ENCODE measurements at regions not wholly inside any gene's neighbourhood (a gene's known extent, or its start where the extent isn't known, plus 50 kb on each side); places are given as distances from the start of the nearest gene placed in this dataset.

DNA sequence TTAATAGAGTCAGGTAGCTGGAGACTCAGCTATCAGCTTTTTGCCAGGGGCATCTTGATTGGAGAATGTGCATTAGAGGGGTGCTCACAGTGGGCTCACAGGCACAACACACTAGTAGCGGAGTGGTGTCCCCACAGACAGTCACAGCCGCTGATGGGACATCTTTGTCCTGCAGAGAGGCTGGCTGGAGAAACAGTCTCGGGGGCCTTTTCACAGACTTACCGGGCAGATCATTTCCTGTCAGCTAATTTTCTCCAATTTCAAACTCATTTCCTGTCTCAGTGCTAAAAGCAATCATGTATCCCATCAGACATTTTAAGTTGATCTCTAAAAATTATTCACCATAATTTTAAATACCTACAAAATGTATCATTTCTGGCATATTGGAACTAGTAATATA is 562.6 kb downstream of the DCDC2C start:
- no peak for DNase-seq

DNA sequence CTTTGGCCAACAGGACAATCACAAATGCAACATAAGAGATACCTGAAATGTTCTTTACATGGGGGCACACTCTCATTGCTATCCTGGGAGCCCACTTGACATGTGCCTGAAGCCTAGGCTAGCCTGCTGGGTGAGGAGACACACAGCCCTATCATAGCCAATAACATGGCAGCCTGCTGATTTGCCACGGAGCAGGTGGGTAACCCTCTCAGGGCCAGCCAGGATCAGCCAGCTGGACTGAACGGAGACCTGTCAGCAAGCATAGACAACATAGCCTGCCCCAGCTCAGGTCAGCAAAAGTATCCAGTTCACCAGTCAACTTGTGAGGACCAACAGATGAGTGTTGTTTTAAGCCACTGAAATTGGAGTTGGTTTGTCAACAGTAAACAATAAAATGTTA is 566.5 kb downstream of the DCDC2C start:
- peak in 1 of 2 experiments; percentile 26 for DNase-seq

DNA sequence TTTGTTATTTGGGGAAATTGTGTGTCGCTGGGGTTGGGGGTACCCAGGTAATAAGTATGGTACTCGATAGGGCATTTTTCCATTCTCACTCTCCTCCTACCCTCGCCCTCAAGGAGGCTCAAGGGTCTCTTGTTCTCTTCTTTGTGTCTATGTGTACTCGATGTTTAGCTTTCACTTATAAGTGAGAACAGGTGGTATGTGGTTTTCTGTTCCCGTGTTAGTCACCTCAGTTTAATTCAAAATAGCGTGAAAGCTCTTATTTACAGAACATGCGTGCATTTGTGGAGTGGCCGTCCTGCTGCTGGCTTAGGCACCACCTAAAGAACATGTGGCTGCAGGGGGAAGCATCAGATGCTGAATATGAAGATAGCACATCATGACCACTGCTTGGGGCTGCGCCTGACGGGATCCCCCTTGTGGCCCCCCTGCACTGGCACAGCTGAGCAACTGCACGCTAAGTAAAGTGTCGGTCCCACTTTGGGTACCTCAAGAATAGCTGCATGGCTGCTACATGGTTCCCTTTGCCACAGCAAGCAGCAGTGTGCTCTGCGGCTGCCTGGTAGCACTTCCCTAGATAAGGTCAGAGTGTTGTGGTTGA is 569.0 kb downstream of the DCDC2C start:
- peak; percentile 50 to 52 for DNase-seq

DNA sequence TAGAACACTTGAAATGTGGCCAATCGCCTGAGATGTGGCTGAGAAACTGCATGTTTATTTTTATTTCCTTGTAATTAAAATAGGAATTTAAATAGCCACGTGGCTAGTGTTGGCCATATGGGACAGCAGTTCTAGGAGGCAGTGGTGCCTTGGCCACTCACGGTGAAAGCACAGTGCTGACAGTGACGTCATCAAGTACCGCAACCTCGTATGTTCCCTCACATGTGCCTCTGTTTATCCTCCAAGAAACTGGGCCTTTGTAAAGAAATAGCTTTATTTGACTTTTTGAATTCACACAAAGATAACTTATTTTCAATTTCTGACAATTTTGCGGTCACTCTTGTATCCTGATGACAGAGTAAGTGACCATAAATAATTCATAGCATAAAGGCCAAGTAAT is 575.0 kb downstream of the DCDC2C start:
- DNase-seq = no peak

DNA sequence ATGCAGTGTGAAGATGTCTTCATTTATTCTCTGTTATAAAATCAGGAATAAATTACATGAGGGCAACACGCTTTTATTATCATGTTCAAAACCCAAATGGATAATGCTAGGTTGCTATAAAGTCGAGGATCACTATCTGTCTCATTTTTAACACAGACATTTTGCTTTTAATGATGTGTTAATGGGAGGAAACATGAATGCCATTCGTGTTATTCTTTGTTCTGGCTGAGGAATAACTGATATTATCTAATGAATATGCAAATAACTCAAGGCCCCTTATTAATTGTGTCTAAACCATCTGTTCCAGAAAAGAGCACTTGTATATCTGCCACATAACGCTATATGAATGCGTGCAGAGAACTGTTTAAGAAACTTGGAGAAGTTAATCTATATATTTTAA is 576.1 kb downstream of the DCDC2C start:
- no peak for DNase-seq

DNA sequence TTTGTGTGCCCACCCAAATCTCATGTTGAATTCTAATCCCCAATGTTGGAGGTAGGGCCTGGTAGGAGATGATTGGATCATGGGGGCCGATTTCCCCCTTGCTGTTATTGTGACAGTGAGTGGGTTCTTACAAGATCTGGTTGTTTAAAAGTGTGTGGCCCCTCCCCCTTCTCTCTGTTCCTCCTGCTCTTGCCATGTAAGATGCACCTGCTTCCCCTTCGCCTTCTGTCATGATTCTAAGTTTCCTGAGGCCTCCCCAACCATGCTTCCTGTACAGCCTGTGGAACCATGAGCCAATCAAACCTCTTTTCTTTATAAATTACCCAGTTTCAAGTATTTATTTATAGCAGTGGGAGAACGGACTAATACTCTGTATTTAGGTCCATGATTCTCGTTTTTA is 588.1 kb downstream of the DCDC2C start:
- DNase-seq = no peak

DNA sequence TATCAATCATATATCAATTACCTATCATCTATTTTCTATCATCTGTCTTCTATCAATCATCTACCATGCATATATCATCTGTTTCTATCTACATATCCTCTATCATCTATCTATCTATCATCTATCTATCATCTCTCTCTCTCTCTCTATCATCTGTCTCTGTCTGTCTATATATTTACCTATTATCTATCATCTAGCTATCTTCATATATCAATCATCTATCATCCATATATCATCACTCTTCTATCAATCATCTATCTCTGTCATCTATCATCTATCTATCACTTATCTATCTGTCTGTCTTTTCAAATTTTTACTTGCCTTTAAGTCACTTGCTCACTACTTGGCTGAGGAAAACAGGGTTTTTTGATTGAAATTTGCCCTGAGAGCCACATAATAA is 592.3 kb downstream of the DCDC2C start:
- DNase-seq = no peak

DNA sequence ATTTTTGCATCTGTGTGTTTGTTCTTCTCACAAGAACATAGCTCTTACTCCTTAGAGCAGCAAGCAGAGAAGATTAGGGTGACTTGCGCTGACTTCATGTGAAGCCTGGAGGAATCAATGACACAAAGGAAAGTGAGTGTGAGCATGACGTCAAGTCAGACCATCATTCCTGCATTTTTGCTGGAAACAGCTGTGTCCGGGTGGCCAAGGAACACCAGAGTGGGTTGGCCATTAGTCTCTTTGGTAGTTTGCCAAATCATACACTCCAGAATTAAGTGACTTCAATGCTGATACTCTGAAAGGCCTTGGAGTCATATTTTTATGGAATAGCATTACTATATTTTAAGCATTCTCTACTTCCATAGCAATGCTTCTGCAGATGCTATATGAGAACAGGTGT is 597.2 kb downstream of the DCDC2C start:
- peak in 1 of 2 experiments; percentile 27 for DNase-seq

DNA sequence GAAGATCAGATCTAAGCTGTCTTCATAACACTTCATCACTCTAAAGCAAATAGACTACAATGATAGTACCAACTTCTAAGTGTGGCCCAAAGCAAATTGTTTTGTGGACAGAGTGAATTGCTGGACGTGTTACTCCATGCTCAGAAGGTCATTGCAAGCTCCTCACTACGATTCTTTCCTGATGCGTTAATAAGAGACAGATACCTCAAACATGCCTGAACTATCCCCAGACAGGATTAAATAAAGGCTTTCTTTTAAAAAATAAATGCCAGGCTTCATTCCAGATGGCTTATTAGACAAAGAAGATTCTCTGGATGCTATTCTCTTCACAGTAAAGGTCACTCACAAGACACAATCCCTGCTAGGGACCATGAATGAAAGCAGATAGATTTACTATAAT is 621.2 kb downstream of the DCDC2C start:
- no peak for DNase-seq

DNA sequence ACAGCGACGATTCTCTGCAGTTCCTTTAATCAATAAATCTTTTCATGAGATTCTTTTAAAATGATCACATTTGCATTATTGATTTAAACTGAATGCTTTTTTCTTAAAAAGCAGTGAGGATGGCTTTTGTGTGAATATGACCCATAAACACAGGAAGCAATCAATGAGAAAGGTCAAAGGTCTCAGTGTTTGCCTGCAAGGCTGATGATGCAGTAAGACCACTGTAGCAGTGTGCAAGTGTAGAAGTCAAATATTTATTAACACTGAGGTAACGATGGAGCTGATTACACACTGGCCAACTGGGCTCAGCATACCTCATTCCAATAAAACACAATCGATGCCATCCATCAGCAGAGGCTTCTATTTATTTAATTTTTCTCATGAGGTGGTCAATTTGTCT is 633.5 kb downstream of the DCDC2C start:
- no peak for DNase-seq

DNA sequence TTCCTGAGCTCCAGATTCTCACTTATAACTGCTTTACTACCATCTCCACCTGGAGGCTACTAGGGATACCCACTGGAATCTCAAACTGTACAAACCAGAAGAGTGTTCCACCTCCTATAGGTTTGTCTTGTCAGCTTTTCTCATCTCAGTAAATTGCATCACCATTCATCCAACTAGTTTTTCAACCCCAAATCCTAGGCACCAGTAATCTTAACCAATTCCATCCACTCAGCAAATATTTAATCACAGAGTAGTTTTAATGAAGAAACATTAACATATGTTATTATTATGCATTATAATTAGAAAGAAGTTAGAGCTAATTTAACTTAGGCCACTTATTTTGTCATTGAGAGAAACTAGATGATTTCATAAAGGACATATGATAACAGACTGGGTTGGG is 635.0 kb downstream of the DCDC2C start:
- no peak for DNase-seq

DNA sequence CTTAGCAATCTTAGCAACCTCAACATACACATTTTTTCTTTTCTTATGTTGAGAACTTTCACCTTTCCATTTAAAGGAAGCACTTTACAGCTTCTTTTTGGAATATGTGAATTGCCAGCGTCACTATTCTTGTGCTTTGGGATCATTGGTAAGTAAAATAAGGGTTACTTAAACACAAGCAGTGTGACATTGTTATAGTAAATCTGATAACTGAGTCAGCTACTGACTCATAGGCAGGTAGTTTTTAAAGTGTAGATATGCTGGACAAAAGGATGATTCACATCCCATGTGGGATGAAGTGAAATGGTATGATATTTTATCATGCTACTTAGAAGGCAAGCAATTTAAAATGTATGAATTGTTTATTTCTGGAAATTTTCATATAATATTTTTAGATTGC is 637.2 kb downstream of the DCDC2C start:
- no peak for DNase-seq

DNA sequence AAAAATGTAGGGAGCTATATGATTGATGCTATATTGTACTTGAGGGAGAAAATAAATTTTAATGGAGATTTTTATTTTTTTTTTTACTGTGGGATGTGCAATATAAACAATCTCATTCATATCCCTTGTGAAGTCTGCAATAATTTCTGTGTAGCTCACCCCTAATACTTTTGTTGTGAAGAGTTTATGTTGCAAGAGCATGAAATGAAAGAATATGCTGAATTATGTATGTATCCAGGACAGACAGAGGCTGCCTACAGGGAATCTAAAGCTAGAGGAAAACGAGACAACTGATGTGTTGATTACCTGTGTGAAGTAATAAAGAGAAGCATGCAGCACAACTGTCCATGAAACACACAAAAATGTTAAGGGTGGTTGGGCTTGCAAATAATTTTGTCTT is 643.3 kb downstream of the DCDC2C start:
- no peak for DNase-seq

DNA sequence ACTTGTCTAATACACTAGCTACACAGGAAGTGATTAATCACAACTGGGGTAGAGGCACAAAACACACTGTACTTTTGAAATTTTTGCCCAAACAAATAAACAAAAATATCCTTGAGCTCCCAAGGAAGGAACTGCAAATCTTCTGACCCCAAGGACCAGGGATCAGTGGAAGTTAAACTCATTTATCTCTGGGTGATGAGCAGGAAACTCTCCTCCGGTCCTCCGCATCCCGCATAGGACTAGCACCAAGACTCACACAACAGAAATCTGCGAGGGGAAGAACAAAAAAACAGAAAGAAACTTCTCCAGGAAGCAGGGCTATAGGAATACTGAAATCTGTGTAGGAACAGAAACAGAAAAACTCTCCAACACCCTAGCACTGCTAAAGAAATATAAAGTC is 650.3 kb downstream of the DCDC2C start:
- DNase-seq = no peak

DNA sequence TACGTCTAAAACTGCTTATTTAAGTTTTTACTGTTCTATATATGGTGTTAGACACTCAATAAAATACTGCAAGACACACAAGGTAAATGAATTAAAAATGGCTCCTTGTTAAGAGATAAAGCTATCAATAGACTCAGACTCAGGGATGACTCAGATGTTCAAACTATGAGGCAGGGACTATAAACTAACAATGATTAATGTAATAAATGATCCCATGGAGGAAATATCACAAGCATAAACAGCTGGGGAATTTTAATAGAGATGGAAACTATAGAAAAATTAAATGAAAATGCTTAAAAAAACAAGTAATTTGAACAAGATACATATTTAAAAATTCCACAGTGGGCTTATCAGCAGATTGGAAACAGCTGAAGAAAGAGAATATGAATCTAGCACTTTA is 650.8 kb downstream of the DCDC2C start:
- DNase-seq = no peak

DNA sequence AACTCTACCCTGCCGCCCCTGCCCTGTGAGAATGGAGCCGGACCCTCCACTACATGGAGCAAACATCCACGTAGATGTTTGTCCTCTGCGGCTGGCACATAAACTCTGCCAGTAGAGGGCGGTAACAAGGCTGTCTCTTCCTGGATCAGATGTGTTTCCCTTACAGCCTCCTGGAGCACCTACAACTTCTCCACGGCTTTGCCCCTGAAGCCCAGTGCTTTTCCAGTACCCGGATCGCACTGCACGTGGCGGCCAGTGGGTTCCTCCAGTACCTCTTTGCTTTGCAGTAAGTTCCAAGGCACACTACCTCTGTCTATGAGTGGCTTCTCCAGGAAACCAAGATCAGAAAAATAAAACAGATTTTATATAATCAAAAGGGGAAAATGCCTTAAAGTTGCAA is 651.3 kb downstream of the DCDC2C start:
- DNase-seq = peak; percentile 57 to 71

DNA sequence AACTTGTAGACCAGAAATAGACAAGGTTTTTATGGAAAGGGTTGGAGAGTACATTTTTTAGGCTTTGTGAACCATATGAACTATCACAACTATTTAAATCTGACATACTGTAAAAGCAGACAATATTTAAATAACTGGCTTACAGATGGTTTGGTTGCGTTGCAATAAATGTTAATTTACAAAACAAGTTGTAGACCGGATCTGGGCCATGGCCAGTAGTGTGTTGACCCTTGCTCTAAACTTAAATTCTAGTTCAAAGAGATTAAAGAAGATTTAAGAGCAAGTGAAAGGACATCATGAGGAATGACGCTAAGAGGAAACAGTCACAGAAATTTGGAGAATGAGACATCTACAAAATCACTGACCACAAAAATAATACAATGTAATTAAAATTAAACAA is 652.7 kb downstream of the DCDC2C start:
- DNase-seq = no peak

DNA sequence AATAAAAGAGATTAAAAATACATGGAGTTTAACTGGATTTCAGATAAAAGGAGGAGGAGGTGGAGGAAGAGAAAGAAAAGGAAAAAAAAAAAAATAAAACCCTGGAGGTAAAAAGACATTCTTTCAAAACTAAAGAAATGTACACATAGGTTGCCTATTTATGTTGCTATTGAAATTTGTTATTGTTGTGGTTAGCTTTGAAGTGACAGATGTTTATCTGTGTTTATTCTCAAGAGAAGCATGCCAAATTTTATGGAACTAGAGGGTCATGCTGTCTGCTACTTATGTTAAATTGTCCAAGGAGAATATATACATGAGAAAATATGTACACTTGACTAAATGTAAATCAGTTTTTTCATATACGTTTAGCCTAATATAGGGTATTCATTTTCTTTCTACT is 653.2 kb downstream of the DCDC2C start:
- no peak for DNase-seq

DNA sequence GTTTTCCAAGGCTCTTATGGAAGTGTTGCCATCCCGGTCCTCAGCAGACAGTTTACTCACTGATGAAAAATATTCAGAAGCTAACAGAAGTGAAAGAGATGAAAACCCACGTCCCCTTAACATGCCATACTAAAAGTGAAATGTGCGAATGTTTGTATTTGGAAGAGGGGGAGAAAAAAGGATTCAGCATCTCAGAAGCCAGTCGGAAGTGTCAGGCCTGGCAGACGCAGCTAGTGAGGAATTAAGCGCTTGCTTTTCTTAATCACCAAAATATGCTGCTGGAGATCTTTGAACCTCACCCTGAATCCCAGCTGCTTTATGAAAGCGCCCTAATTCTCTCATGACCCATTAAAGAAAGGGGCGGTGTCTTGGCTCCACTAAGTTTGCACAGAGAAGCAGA is 653.7 kb downstream of the DCDC2C start:
- no peak for DNase-seq

DNA sequence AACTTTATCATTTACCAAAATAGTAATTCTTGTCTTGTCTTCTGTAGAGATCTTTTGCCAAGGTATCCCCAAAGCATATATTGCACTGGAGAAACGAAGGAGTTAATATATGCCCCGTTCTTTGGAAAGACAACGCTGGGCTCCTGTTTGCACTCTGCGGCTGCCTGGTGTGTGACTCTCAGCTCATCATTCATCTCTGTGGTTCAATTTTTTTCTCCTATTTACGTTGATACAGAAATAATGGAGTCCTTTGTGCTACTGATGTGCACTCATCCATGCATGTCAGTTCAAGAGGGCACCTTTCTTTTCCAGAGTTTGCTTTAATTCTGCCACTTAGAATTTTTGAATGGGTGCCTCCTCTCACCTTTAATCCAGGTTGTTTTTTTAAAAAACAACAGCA is 655.5 kb downstream of the DCDC2C start:
- DNase-seq = peak; percentile 36 to 65

DNA sequence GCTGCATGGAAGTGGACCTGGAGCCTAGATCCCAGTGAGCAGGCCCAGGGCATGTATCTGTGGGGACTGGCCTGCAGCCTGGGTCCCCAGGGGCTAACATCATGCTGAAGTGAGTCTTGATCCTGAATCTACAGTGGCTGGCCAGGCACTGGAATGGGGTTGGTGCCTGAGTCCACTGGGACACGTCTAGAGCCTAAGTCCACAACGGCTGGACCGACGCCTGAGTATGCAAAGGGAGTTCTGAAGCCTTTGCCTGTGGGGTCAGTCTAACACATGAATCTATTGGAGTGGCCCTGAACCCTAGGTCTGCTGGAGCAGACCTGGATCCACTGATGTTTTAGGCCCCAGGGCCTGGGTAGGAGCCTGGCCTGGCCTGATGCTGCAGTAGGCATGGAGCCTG is 665.5 kb downstream of the DCDC2C start:
- DNase-seq = no peak

DNA sequence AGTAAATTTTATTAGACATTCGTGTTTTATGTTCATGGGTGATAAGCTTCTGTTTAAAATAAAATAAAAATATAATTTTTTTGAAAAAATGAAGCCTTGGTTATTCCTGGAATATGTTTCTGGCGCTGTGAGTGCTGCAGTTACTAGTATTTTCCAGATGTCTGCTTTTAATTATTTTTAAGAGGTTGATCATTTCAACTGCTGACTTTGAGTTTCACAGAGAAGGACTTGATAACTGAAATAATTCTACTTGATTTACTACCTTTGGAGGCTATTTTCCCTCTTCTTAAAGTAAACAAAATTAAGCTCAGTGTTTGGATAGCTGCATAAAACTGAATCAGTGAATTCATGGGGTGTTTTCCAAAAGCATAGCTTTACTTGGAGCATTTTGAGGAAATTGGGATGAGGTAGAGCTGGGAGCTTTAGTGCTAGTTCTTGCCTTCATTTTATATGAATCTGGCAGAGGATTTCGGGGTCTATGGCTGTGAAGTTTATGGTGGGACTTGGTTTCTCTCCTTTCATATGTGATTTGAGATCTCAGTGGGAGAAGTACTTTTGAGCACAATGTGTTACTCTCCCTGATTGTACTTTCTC is 666.5 kb downstream of the DCDC2C start:
- no peak for DNase-seq

DNA sequence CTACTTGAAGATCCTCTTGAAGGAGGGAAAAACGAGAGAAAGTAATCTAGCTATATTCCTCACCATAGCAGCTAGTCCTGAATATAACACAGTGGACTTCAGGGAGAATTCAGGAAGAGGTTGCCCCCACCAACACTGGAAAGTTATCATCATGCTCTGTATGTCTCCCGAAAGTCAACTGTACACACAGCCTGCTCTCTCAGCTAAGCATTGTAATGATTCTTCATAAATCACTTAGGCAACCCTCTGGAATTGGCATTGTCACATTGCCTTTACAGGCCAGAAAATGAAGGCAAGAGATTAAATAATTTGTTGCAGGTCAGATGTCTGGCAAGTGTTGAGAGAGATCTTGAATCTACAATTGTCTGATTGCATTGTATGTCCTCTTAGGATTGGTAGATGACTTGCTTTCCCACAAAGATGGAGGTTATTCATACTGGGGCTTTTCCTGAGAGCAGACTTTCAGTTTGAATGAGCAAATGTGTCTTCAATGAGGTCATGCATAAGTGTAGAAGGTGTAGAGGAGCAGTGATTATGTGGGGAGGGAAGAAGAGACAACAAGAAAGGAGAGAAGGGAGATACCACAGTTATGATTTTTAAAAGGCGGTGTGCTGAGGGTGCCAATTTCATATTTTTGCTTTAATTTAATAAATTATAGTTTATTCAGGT is 667.2 kb downstream of the DCDC2C start:
- DNase-seq = no peak

DNA sequence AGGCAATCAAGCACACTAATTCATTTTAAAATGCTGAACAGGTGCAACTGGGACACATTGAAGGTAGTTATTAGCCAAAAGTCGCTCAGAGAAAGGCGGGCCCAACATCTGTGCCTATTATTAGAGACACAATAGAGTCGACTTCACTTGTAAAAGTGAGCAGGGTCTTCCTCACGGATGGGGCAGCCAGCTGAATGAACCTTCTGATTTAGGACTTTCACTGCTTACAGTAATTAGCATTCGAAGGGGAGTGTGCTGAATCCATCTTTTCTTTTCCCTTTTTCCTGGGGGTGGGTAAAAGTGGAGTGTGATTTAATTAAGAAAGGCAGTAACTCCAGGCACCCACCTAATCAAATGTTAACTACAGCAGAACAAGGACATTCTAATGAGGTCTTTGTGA is 677.7 kb downstream of the DCDC2C start:
- DNase-seq = no peak

DNA sequence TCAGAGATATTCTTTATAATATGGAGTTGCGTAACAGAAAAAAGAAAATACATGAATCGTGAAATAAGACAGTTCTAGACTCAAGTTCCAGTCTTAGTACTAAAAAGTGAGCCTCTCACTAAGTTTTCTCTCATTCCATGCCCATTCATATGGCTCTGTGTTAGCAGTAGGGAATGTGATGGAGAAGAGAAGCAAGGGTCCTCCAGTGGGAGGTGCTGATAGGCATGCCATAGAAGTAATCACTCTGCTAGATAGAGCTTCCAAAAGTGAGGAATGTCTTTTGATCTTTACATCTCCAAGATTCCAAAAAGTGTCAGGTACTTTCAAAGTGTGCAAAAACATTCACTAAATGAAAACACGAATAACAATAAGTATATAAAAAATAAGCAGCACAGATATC is 678.4 kb downstream of the DCDC2C start:
- DNase-seq = no peak

Data from SHP77 (cell line).